Right atrium auricular region (tissue), 2 donors: ENCODE measurements at regions not wholly inside any gene's neighbourhood (a gene's known extent, or its start where the extent isn't known, plus 50 kb on each side); places are given as distances from the start of the nearest gene placed in this dataset.
"Not testable (repeated sequence)": the region's sequence is repeated elsewhere in the genome, so short reads cannot be mapped to it uniquely, and the experiment has no call there.

Source experiments
- DNase-seq: peaks from one replicate; pipeline ENCODE4 v3.0.0-alpha.2; 2019; ENCODE audit warnings: low spot score
- H3K27ac ChIP-seq, 2 donors: fragments of 200-600 bp; sonication (generic); 1 replicate in 1 of 2; 2 replicates in 1 of 2; pipeline ENCODE4 v1.5.1; 2016 to 2019
- H3K27me3 ChIP-seq, 2 donors: fragments of 200-600 bp; sonication (generic); one replicate each; pipeline versions ENCODE4 v1.5.1 to v1.6.0; 2017 to 2019
- H3K36me3 ChIP-seq: fragments of 200-600 bp; sonication (generic); one replicate; pipeline ENCODE4 v1.5.1; 2016
- H3K4me1 ChIP-seq, 2 donors: fragments of 200-600 bp; sonication (generic); one replicate each; pipeline versions ENCODE4 v1.5.1 to v1.6.0; 2017 to 2019
- H3K4me3 ChIP-seq, 2 donors: fragments of 200-600 bp; sonication (generic); 1 replicate in 1 of 2; 2 replicates in 1 of 2; pipeline ENCODE4 v1.5.1; 2017 to 2019; ENCODE audit warnings: mild to moderate bottlenecking in 1 of 2, moderate library complexity in 1 of 2
- H3K9me3 ChIP-seq, 2 donors: fragments of 200-600 bp; sonication (generic); one replicate each; pipeline ENCODE4 v1.5.1; 2019
- TF ChIP-seq, protein P1 (sequence below), 2 donors: fragments of 200-600 bp; sonication (generic); IDR thresholded peaks; one replicate each; pipeline ENCODE4 v1.5.1; 2019; ENCODE audit warnings: antibody characterized with exemption in 2 of 2

DNA sequence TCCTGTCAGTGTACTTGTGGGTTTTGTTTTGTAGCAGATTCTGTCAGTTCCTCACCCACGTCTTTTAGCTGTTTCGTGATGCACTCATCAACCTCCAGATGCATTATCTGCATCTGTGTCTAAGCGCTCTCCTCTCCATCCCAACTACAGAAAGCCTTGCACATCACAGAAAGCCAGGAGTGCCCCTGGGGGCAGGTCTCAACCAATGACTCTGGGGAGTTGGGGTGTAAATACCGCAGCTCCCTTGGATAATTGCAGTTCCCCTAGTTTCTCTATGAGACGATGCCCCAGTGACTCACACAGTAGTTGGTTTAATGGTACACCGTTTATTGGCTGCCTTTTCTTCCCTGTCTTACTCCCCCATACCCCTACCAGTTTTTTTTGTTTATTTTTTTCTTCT lies 158.1 kb downstream of the SOX4 start:
- H3K4me3 ChIP-seq = no peak overlapping the region
- no peak for DNase-seq
- H3K27me3 ChIP-seq = no peaks in the 10 kb centered on the region
- TF ChIP-seq, protein P1, sequence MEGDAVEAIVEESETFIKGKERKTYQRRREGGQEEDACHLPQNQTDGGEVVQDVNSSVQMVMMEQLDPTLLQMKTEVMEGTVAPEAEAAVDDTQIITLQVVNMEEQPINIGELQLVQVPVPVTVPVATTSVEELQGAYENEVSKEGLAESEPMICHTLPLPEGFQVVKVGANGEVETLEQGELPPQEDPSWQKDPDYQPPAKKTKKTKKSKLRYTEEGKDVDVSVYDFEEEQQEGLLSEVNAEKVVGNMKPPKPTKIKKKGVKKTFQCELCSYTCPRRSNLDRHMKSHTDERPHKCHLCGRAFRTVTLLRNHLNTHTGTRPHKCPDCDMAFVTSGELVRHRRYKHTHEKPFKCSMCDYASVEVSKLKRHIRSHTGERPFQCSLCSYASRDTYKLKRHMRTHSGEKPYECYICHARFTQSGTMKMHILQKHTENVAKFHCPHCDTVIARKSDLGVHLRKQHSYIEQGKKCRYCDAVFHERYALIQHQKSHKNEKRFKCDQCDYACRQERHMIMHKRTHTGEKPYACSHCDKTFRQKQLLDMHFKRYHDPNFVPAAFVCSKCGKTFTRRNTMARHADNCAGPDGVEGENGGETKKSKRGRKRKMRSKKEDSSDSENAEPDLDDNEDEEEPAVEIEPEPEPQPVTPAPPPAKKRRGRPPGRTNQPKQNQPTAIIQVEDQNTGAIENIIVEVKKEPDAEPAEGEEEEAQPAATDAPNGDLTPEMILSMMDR (IDR thresholded peaks at IDR 0.05) = no peak
- H3K4me1 ChIP-seq = peaks cover 0 to 14% of the 10 kb centered on the region in 2 donors
- H3K36me3 ChIP-seq = no peaks in the 10 kb centered on the region
- H3K27ac ChIP-seq = no peak overlapping the region
- no peaks in the 10 kb centered on the region for H3K9me3 ChIP-seq

- H3K27ac ChIP-seq = no peak overlapping the region
- no peaks in the 10 kb centered on the region for H3K36me3 ChIP-seq
- no peak overlapping the region for H3K4me3 ChIP-seq
- H3K9me3 ChIP-seq = no peaks in the 10 kb centered on the region
- TF ChIP-seq, protein P1 (IDR thresholded peaks at IDR 0.05) = no peak
- DNase-seq = no peak
- peaks cover 0 to 14% of the 10 kb centered on the region in 2 donors for H3K4me1 ChIP-seq
- no peaks in the 10 kb centered on the region for H3K27me3 ChIP-seq
Measured at GRCh38 chr6:21752054-21752811, 158.7 kb downstream of the SOX4 start.

DNA sequence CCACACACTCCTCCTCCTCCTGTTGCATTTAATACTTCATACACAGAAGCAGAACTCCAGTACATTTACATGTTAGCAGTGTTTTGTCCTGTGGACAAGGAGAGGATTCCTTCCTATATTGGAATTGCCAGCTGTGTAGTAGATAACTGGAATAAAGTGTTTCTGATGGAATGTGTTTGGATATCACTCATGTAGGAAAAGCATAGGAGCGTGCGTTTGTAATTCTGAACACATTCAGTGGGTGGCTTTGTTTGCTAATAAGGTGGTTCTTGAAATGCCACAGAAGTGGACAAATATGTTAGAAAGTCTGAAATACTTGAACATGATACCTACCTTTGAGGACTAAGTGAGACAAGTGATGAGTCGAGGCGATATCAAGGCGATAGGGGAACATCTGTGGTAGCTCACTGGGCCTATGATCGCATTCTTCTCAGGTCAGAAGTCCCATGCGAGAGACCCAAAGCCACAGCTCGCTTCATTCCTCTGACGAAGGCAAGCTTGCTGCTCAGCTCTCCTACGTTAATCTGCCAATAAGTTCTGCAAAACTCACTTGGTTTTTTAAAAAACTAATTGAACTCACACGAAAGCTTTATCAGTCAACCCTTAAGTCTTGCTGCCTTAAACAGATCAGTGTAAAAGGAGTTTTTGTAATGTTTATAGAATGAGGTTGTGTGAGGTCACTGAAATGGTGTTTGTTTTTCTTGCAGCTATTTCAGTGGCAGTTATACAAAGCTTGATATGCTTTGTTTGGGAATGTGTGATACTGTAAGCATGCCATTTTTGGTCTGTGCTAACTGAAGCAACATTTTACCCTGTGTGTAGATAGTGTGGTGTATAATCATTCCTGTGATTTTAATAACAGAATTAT lies 159.9 kb downstream of the SOX4 start:
- DNase-seq = no peak
- Histone ChIP-seq H3K27ac (peak overlapping the region in 1 of 2 donors; percentile 6), H3K36me3 (no peaks in the 10 kb centered on the region), H3K4me3 (no peak overlapping the region), H3K4me1 (peaks cover 0 to 14% of the 10 kb centered on the region in 2 donors), H3K27me3 (no peaks in the 10 kb centered on the region), H3K9me3 (no peaks in the 10 kb centered on the region)
- TF ChIP-seq, protein P1 (IDR thresholded peaks at IDR 0.05) = no peak

DNA sequence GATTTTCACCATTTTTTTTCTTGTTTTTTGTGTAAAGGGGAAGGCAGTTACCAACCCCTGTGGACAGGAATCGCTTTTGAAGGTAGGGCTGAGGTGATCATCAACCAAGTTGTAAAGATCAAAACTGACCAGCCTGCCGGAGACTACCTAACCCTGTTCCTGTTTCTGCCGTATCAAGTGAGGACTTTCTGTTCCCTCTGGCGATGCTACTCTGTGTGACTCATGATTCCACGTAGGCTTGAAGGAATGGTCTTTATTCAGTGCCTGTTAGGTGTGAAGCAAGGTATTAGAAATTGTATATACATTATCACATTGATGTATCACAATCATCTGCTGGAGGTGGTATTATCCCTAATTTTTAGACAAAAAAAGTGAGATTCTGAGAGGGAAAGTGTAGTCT lies 161.3 kb downstream of the SOX4 start:
- H3K36me3 ChIP-seq = no peaks in the 10 kb centered on the region
- DNase-seq = no peak

GRCh38 chr6:21756487-21756886 lies 162.9 kb downstream of the SOX4 start:
- Histone ChIP-seq H3K27me3 (no peaks in the 10 kb centered on the region), H3K4me1 (peaks cover 0 to 14% of the 10 kb centered on the region in 2 donors)
- no peak for DNase-seq

More for the DNA sequence above, 161.3 kb downstream of the SOX4 start:
- Histone ChIP-seq H3K4me1 (peaks cover 0 to 14% of the 10 kb centered on the region in 2 donors), H3K4me3 (no peak overlapping the region), H3K27me3 (no peaks in the 10 kb centered on the region), H3K27ac (no peak overlapping the region), H3K9me3 (no peaks in the 10 kb centered on the region)
- TF ChIP-seq, protein P1 (IDR thresholded peaks at IDR 0.05) = no peak

GRCh38 chr6:21757392-21757791 lies 163.8 kb downstream of the SOX4 start:
- H3K9me3 ChIP-seq, H3K27ac ChIP-seq, H3K27me3 ChIP-seq, H3K36me3 ChIP-seq, H3K4me3 ChIP-seq, DNase-seq: not testable (repeated sequence)
- H3K4me1 ChIP-seq = peaks cover 0 to 14% of the 10 kb centered on the region in 2 donors

More at GRCh38 chr6:21756487-21756886, 162.9 kb downstream of the SOX4 start:
- TF ChIP-seq, protein P1 (IDR thresholded peaks at IDR 0.05) = no peak
- Histone ChIP-seq H3K27ac (no peak overlapping the region), H3K9me3 (no peaks in the 10 kb centered on the region), H3K4me3 (no peak overlapping the region), H3K36me3 (no peaks in the 10 kb centered on the region)
